IMR-90 (cell line): ENCODE measurements at regions not wholly inside any gene's neighbourhood (a gene's known extent, or its start where the extent isn't known, plus 50 kb on each side); places are given as distances from the start of the nearest gene placed in this dataset.

Experiments
- ATAC-seq: fragments of 200-7000 bp; cut with Tn5 transposase; 2 replicates; pipeline ENCODE4 v1.9.1; 2020; ENCODE audit warnings: low read depth, mild to moderate bottlenecking, moderate library complexity
- BruUV-seq: library from RNA; stranded (reverse); fragments of 400-500 nt; replicated peaks from 2 replicates; lab custom pipeline; 2021; lab: Mats Ljungman, UMichigan
- CTCF ChIA-PET: fragments of 300-600 bp; formaldehyde crosslinking; extraction: SDS; loops from one replicate; lab custom pipeline; 2021; ENCODE audit warnings: antibody characterized with exemption; lab: Yijun Ruan, JAX
- POLR2A ChIA-PET: fragments of 300-600 bp; sonication (Branson Sonifier 250); formaldehyde crosslinking; loops from one replicate; lab custom pipeline; 2022; ENCODE audit warnings: antibody characterized with exemption; ENCODE audit not compliant: unreplicated experiment; lab: Charles Lee
- DNase-seq: peaks from one replicate; pipeline ENCODE4 v3.0.0; 2013
- H2AFZ ChIP-seq: replicated peaks from 2 replicates; pipeline ENCODE3; 2013; ENCODE audit warnings: low read length, mild to moderate bottlenecking; ENCODE audit not compliant: poor library complexity
- H2AK5ac ChIP-seq: 2 replicates; pipeline ENCODE4 v1.6.1; 2013; ENCODE audit warnings: low read depth, low read length, inconsistent platforms
- H2AK9ac ChIP-seq: replicated peaks from 2 replicates; pipeline ENCODE3; 2013; ENCODE audit warnings: mild to moderate bottlenecking, low read depth, low read length, moderate library complexity; ENCODE audit not compliant: poor library complexity
- H2BK120ac ChIP-seq: 2 replicates; pipeline ENCODE4 v1.6.1; 2013; ENCODE audit warnings: low read depth, low read length, inconsistent platforms
- H2BK15ac ChIP-seq: 3 replicates; pipeline ENCODE4 v1.6.1; 2013; ENCODE audit warnings: low read depth, low read length, inconsistent platforms
- H2BK20ac ChIP-seq: 2 replicates; pipeline ENCODE4 v1.6.1; 2013; ENCODE audit warnings: low read depth, mild to moderate bottlenecking, inconsistent platforms, low read length, moderate library complexity
- H2BK5ac ChIP-seq: 2 replicates; pipeline ENCODE4 v1.6.1; 2013; ENCODE audit warnings: mild to moderate bottlenecking, low read depth, low read length, inconsistent platforms; ENCODE audit not compliant: poor library complexity, severe bottlenecking
- H3K14ac ChIP-seq: replicated peaks from 2 replicates; pipeline ENCODE4 v1.6.1; 2013; ENCODE audit warnings: low read depth, low read length, inconsistent platforms
- H3K18ac ChIP-seq: 2 replicates; pipeline ENCODE4 v1.6.1; 2013; ENCODE audit warnings: low read depth, low read length, control low read depth
- H3K23ac ChIP-seq: 2 replicates; pipeline ENCODE4 v1.6.1; 2013; ENCODE audit warnings: low read depth, low read length, inconsistent platforms
- H3K27ac ChIP-seq: 2 replicates; pipeline ENCODE4 v1.5.1; 2013; ENCODE audit warnings: mild to moderate bottlenecking, control low read depth, low read length; ENCODE audit not compliant: insufficient read depth
- H3K27me3 ChIP-seq: 2 replicates; pipeline ENCODE4 v1.6.1; 2013; ENCODE audit warnings: low read length; ENCODE audit not compliant: control insufficient read depth, insufficient read depth
- H3K36me3 ChIP-seq: 2 replicates; pipeline ENCODE4 v1.6.1; 2013; ENCODE audit warnings: low read length, mixed read lengths; ENCODE audit not compliant: control insufficient read depth, insufficient read depth
- H3K4ac ChIP-seq: 2 replicates; pipeline ENCODE4 v1.6.1; 2013; ENCODE audit warnings: low read depth, low read length, inconsistent platforms
- H3K4me1 ChIP-seq: 2 replicates; pipeline ENCODE4 v1.6.1; 2013; ENCODE audit warnings: low read length, mixed read lengths; ENCODE audit not compliant: control insufficient read depth, insufficient read depth
- H3K4me2 ChIP-seq: 2 replicates; pipeline ENCODE4 v1.6.1; 2013; ENCODE audit warnings: low read depth, mild to moderate bottlenecking, control low read depth, low read length, moderate library complexity
- H3K4me3 ChIP-seq: 2 replicates; pipeline ENCODE4 v1.5.1; 2013; ENCODE audit warnings: low read depth, mild to moderate bottlenecking, control low read depth, low read length, moderate library complexity; ENCODE audit not compliant: insufficient read depth
- H3K56ac ChIP-seq: 2 replicates; pipeline ENCODE4 v1.6.1; 2013; ENCODE audit warnings: low read length, inconsistent platforms; ENCODE audit not compliant: insufficient read depth; ENCODE audit errors: extremely low read depth
- H3K79me1 ChIP-seq, 2 experiments: 2 replicates each; pipeline ENCODE4 v1.6.1; 2013; ENCODE audit warnings: low read length in 2 of 2, inconsistent platforms in 1 of 2, low read depth in 1 of 2
- H3K9ac ChIP-seq: 2 replicates; pipeline ENCODE4 v1.6.1; 2013; ENCODE audit warnings: low read depth, low read length, control low read depth
- H3K9me1 ChIP-seq: 2 replicates; pipeline ENCODE4 v1.6.1; 2013; ENCODE audit warnings: low read length, inconsistent platforms; ENCODE audit not compliant: insufficient read depth
- H3K9me3 ChIP-seq: 2 replicates; pipeline ENCODE4 v1.6.1; 2013; ENCODE audit warnings: low read length; ENCODE audit not compliant: control insufficient read depth, insufficient read depth
- H4K20me1 ChIP-seq: 2 replicates; pipeline ENCODE4 v1.6.1; 2013; ENCODE audit warnings: low read length, inconsistent platforms; ENCODE audit not compliant: insufficient read depth
- H4K5ac ChIP-seq: 2 replicates; pipeline ENCODE4 v1.6.1; 2013; ENCODE audit warnings: mild to moderate bottlenecking, low read depth, low read length, control low read depth
- H4K8ac ChIP-seq, 2 experiments: 2 replicates each; pipeline ENCODE4 v1.6.1; 2013; ENCODE audit warnings: low read depth in 2 of 2, low read length in 2 of 2, control low read depth in 1 of 2, inconsistent platforms in 1 of 2
- H4K91ac ChIP-seq: 2 replicates; pipeline ENCODE4 v1.6.1; 2013; ENCODE audit warnings: low read depth, low read length, inconsistent platforms; ENCODE audit not compliant: insufficient read depth
- BHLHE40 ChIP-seq: fragments of 150-350 bp; IDR thresholded peaks from 2 replicates; pipeline ENCODE4 v1.6.1; 2016; ENCODE audit warnings: mild to moderate bottlenecking, low read depth, low read length
- CEBPB ChIP-seq: IDR thresholded peaks from 2 replicates; pipeline ENCODE4 v1.6.1; 2012; ENCODE audit warnings: low read depth, low read length, improper control_type of control experiment
- CHD1 ChIP-seq: IDR thresholded peaks from 2 replicates; pipeline ENCODE4 v1.6.1; 2012; ENCODE audit warnings: low read depth, low read length, improper control_type of control experiment
- FOS ChIP-seq: fragments of 150-350 bp; IDR thresholded peaks from 2 replicates; pipeline ENCODE4 v1.6.1; 2016; ENCODE audit warnings: low read depth, low read length
- MAFK ChIP-seq: IDR thresholded peaks from 2 replicates; pipeline ENCODE4 v1.6.1; 2012; ENCODE audit warnings: low read depth, low read length, improper control_type of control experiment
- MAZ ChIP-seq: IDR thresholded peaks from 2 replicates; pipeline ENCODE4 v1.6.1; 2012; ENCODE audit warnings: low read depth, mild to moderate bottlenecking, low read length, improper control_type of control experiment, moderate library complexity, borderline replicate concordance
- MXI1 ChIP-seq: IDR thresholded peaks from 2 replicates; pipeline ENCODE4 v1.6.1; 2012; ENCODE audit warnings: low read depth, mild to moderate bottlenecking, low read length, moderate library complexity, borderline replicate concordance
- NFE2L2 ChIP-seq: fragments of 150-350 bp; IDR thresholded peaks from 2 replicates; pipeline ENCODE4 v1.6.1; 2016; ENCODE audit warnings: low read depth, mild to moderate bottlenecking, low read length
- POLR2A ChIP-seq: IDR thresholded peaks from 2 replicates; pipeline ENCODE4 v1.6.1; 2012; ENCODE audit warnings: mild to moderate bottlenecking, low read depth, low read length
- RCOR1 ChIP-seq: IDR thresholded peaks from 2 replicates; pipeline ENCODE4 v1.6.1; 2012; ENCODE audit warnings: mild to moderate bottlenecking, low read length, improper control_type of control experiment; ENCODE audit not compliant: insufficient replicate concordance
- SMC3 ChIP-seq: fragments of 150-350 bp; IDR thresholded peaks from 2 replicates; pipeline ENCODE4 v1.6.1; 2016; ENCODE audit warnings: low read depth, mild to moderate bottlenecking, antibody characterized with exemption, low read length, moderate library complexity
- dilution Hi-C: fragments of 300-500 bp; cut with HindIII; formaldehyde crosslinking; loops from one replicate; pipeline ENCODE4 v1.14.3; 2018; ENCODE audit warnings: low sequenced_read_pairs; ENCODE audit not compliant: unreplicated experiment
- in situ Hi-C: fragments of 300-500 bp; cut with MboI; formaldehyde crosslinking; loops from 3 replicates; pipeline ENCODE4 v1.14.3; 2019; ENCODE audit warnings: low sequenced_read_pairs, inconsistent platforms, mixed read lengths
- intact Hi-C: fragments of 100-400 bp; cut with micrococcal nuclease; formaldehyde crosslinking; loops from 2 replicates; pipeline ENCODE4 v1.10.0; 2022
- TF ChIP-seq, protein P1 (sequence below): conservative IDR thresholded peaks from 2 replicates; pipeline ENCODE4 v1.5.1; 2012; ENCODE audit warnings: mild to moderate bottlenecking, low read depth, low read length, improper control_type of control experiment
- TF ChIP-seq, protein P2 (sequence below): fragments of 150-350 bp; IDR thresholded peaks from 2 replicates; pipeline ENCODE4 v1.6.1; 2016; ENCODE audit warnings: low read depth, mild to moderate bottlenecking, low read length, moderate library complexity, borderline replicate concordance

DNA sequence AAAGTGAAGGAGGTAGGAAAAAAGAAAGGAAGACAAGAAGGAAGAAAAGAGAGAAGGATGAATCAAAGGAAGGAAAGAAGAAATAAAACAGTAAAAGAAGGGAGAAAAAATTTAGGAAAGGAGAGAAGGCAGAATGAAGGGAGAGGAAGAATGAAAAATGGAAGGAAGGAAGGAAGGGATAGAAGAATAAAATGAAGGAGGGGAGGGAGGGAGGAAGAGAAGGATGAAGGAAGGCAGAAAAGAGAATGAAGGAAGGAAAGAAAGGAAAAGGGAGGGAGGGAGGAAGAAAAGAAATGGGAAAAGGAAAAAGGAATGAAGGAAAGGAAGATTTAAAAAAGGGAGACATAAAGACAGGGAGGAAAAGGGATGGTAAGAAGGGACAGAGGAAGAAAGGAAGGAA, 393.7 kb upstream of the GRM7 start:
- intact Hi-C loops, result no loop called here
- no TSS peak for BruUV-seq

More for the DNA sequence above, 393.7 kb upstream of the GRM7 start:
- Histone ChIP-seq H4K5ac (no peak overlapping the region), H3K27me3 (no peaks in the 10 kb centered on the region), H3K4me3 (no peak overlapping the region), H2BK15ac (no peak overlapping the region), H3K27ac (no peak overlapping the region), H2AK9ac (no peak overlapping the region), H3K4me2 (no peak overlapping the region), H2BK20ac (no peak overlapping the region), H3K9me1 (no peaks in the 10 kb centered on the region), H4K8ac (no peak overlapping the region), H2AFZ (no peak overlapping the region), H3K9me3 (peaks cover 3% of the 10 kb centered on the region; the same call in 1 of the 2 replicates), H3K79me1 (no peaks in the 10 kb centered on the region), H3K18ac (no peak overlapping the region), H2BK5ac (no peak overlapping the region), H3K4me1 (no peaks in the 10 kb centered on the region), H4K20me1 (no peaks in the 10 kb centered on the region), H3K36me3 (no peaks in the 10 kb centered on the region), H2AK5ac (no peak overlapping the region), H3K56ac (no peak overlapping the region), H3K9ac (no peak overlapping the region), H3K4ac (no peak overlapping the region), H3K14ac (no peak overlapping the region), H2BK120ac (no peak overlapping the region), H3K23ac (no peak overlapping the region), H4K91ac (no peak overlapping the region)
- ChIA-PET POLR2A (no interaction called here), CTCF (no interaction called here)
- DNase-seq (no peak), ATAC-seq (no peak)
- in situ Hi-C loops (no loop called here), dilution Hi-C loops (no loop called here)
- TF ChIP-seq CHD1 (no peak), NFE2L2 (no peak), SMC3 (no peak), MXI1 (no peak), RCOR1 (no peak), FOS (no peak), BHLHE40 (no peak), CEBPB (no peak), MAZ (no peak), POLR2A (no peak), MAFK (no peak)
- TF ChIP-seq, protein P1, sequence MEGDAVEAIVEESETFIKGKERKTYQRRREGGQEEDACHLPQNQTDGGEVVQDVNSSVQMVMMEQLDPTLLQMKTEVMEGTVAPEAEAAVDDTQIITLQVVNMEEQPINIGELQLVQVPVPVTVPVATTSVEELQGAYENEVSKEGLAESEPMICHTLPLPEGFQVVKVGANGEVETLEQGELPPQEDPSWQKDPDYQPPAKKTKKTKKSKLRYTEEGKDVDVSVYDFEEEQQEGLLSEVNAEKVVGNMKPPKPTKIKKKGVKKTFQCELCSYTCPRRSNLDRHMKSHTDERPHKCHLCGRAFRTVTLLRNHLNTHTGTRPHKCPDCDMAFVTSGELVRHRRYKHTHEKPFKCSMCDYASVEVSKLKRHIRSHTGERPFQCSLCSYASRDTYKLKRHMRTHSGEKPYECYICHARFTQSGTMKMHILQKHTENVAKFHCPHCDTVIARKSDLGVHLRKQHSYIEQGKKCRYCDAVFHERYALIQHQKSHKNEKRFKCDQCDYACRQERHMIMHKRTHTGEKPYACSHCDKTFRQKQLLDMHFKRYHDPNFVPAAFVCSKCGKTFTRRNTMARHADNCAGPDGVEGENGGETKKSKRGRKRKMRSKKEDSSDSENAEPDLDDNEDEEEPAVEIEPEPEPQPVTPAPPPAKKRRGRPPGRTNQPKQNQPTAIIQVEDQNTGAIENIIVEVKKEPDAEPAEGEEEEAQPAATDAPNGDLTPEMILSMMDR, result no peak
- TF ChIP-seq, protein P2, sequence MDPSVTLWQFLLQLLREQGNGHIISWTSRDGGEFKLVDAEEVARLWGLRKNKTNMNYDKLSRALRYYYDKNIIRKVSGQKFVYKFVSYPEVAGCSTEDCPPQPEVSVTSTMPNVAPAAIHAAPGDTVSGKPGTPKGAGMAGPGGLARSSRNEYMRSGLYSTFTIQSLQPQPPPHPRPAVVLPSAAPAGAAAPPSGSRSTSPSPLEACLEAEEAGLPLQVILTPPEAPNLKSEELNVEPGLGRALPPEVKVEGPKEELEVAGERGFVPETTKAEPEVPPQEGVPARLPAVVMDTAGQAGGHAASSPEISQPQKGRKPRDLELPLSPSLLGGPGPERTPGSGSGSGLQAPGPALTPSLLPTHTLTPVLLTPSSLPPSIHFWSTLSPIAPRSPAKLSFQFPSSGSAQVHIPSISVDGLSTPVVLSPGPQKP, result no peak
